OCI-LY3 (cell line): ENCODE measurements at regions not wholly inside any gene's neighbourhood (a gene's known extent, or its start where the extent isn't known, plus 50 kb on each side); places are given as distances from the start of the nearest gene placed in this dataset.

Experiments used
- H2AFZ ChIP-seq: fragments of 200-600, 300-600 bp; shearing (Covaris generic); 2 replicates; pipeline ENCODE4 v1.6.0; 2014; ENCODE audit warnings: antibody characterized with exemption, low read depth, low read length
- H3K27ac ChIP-seq: fragments of 200-600, 300-600 bp; sonication (generic); 2 replicates; pipeline ENCODE4 v1.5.1; 2014; ENCODE audit warnings: mild to moderate bottlenecking, low read length, moderate library complexity, mixed read lengths
- H3K27me3 ChIP-seq: fragments of 200-600, 300-600 bp; sonication (generic); 2 replicates; pipeline ENCODE4 v1.6.1; 2014; ENCODE audit warnings: low read depth, low read length, mixed read lengths
- H3K36me3 ChIP-seq: fragments of 200-600, 300-600 bp; sonication (generic); replicated peaks from 2 replicates; pipeline ENCODE3; 2014; ENCODE audit warnings: low read depth, low read length, mixed read lengths
- H3K4me1 ChIP-seq: fragments of 300-600, 200-600 bp; sonication (generic); 2 replicates; pipeline ENCODE4 v1.6.1; 2014; ENCODE audit warnings: low read length, mixed read lengths
- H3K4me2 ChIP-seq: fragments of 200-600, 300-600 bp; sonication (generic); 2 replicates; pipeline ENCODE4 v1.6.1; 2014; ENCODE audit warnings: low read length, mixed read lengths
- H3K4me3 ChIP-seq: fragments of 300-600, 200-600 bp; sonication (generic); 2 replicates; pipeline ENCODE4 v1.5.1; 2014; ENCODE audit warnings: antibody characterized with exemption, mild to moderate bottlenecking, low read length, moderate library complexity
- H3K79me2 ChIP-seq: fragments of 300-600, 200-600 bp; shearing (Covaris generic); 2 replicates; pipeline ENCODE4 v1.6.1; 2014; ENCODE audit warnings: mild to moderate bottlenecking, low read length, mixed read lengths
- H3K9ac ChIP-seq: fragments of 300-600, 200-600 bp; shearing (Covaris generic); 2 replicates; pipeline ENCODE4 v1.6.0; 2014; ENCODE audit warnings: mild to moderate bottlenecking, low read length, moderate library complexity
- H3K9me3 ChIP-seq: fragments of 200-600, 300-600 bp; shearing (Covaris generic); 2 replicates; pipeline ENCODE4 v1.6.1; 2014; ENCODE audit warnings: low read length, mixed read lengths; ENCODE audit not compliant: insufficient read depth
- H4K20me1 ChIP-seq: fragments of 200-600, 300-600 bp; sonication (generic); 2 replicates; pipeline ENCODE4 v1.6.1; 2016; ENCODE audit warnings: low read length, mixed read lengths; ENCODE audit not compliant: insufficient read depth
- EZH2phosphoT487 ChIP-seq: fragments of 200-600 bp; shearing (Covaris generic); IDR thresholded peaks from 2 replicates; pipeline ENCODE4 v1.6.1; 2018; ENCODE audit warnings: antibody characterized with exemption, mixed run types, low read depth
- TF ChIP-seq, protein P1 (sequence below): fragments of 200-600, 300-600 bp; sonication (generic); IDR thresholded peaks from 2 replicates; pipeline ENCODE4 v1.5.1; 2014; ENCODE audit warnings: antibody characterized with exemption, low read length, low read depth

DNA sequence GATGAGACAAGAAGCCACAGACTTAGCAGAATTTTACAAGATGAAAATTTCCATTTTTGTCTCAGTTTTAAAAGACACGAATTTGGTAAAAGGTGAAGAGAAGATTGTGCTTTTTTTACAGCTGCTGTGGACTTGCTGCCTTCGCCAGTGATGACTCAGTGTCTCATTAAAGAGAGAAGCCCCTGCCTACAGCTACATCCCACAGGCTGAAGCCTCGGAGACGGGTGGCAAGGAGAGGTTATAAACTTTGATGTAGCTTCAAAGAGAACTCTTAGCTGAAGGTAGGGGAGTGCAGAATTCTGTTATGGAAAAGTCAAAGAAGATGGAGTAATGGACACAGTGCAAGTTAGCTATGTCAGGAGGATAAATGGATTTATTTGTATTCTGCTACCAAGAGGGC lies 683.4 kb upstream of the ARGLU1 start:
- peak overlapping the region; percentile 32 for H2AFZ ChIP-seq
- no peak for TF ChIP-seq EZH2phosphoT487
- TF ChIP-seq, protein P1, sequence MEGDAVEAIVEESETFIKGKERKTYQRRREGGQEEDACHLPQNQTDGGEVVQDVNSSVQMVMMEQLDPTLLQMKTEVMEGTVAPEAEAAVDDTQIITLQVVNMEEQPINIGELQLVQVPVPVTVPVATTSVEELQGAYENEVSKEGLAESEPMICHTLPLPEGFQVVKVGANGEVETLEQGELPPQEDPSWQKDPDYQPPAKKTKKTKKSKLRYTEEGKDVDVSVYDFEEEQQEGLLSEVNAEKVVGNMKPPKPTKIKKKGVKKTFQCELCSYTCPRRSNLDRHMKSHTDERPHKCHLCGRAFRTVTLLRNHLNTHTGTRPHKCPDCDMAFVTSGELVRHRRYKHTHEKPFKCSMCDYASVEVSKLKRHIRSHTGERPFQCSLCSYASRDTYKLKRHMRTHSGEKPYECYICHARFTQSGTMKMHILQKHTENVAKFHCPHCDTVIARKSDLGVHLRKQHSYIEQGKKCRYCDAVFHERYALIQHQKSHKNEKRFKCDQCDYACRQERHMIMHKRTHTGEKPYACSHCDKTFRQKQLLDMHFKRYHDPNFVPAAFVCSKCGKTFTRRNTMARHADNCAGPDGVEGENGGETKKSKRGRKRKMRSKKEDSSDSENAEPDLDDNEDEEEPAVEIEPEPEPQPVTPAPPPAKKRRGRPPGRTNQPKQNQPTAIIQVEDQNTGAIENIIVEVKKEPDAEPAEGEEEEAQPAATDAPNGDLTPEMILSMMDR: no peak
- no peak overlapping the region for H3K4me3 ChIP-seq
- no peaks in the 10 kb centered on the region for H4K20me1 ChIP-seq
- H3K27me3 ChIP-seq: no peaks in the 10 kb centered on the region
- no peaks in the 10 kb centered on the region for H3K4me1 ChIP-seq
- no peaks in the 10 kb centered on the region for H3K36me3 ChIP-seq
- no peaks in the 10 kb centered on the region for H3K9me3 ChIP-seq
- no peaks in the 10 kb centered on the region for H3K79me2 ChIP-seq
- H3K4me2 ChIP-seq: no peak overlapping the region
- H3K9ac ChIP-seq: no peak overlapping the region
- H3K27ac ChIP-seq: no peak overlapping the region

DNA sequence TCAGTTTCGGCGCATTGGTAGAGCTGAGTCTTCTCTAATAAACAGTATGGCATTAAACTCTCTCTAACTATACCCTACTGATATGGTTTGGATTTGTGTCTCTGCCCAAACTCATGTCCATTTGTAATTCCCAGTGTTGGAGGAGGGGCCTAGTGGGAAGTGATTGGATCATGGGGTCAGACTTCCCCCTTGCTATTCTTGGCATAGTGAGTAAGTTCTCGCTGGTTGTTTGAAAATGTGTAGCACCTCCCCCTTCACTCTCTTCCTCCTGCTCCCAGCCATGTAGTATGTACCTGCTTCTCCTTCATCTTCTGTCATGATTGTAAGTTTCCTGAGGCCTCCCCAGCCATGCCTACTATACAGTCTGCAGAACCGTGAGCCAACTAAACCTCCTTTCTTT lies 682.7 kb upstream of the ARGLU1 start:
- Histone ChIP-seq H3K4me1 (no peaks in the 10 kb centered on the region), H3K9ac (no peak overlapping the region), H4K20me1 (no peaks in the 10 kb centered on the region), H2AFZ (no peak overlapping the region), H3K4me2 (no peak overlapping the region), H3K27me3 (no peaks in the 10 kb centered on the region), H3K4me3 (no peak overlapping the region), H3K79me2 (no peaks in the 10 kb centered on the region), H3K27ac (no peak overlapping the region), H3K9me3 (no peaks in the 10 kb centered on the region), H3K36me3 (no peaks in the 10 kb centered on the region)
- TF ChIP-seq, protein P1: no peak
- no peak for TF ChIP-seq EZH2phosphoT487

DNA sequence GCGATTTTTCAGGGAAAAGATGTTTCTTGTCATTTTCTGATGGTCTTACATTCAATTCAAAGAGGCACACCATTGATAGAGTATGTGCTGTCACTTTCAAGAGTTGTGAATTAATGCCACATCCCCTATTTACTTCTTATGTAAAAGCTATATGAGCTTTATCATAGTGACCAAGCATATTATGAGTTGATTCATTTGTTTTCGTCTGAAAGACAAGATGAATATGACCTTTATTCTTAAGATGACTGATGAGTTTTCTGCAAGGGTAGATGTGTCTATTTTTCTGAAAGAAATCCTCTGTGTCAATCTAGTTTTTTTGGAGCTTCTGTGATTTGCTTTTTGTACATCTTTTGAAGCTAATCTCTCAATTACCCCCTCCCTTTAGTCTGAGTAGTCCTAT lies 676.3 kb upstream of the ARGLU1 start:
- H4K20me1 ChIP-seq: no peaks in the 10 kb centered on the region
- no peak overlapping the region for H3K4me2 ChIP-seq
- H3K27me3 ChIP-seq: no peaks in the 10 kb centered on the region
- no peaks in the 10 kb centered on the region for H3K9me3 ChIP-seq
- H3K36me3 ChIP-seq: no peaks in the 10 kb centered on the region
- TF ChIP-seq EZH2phosphoT487: no peak
- TF ChIP-seq, protein P1: no peak
- H3K4me1 ChIP-seq: no peaks in the 10 kb centered on the region
- H3K9ac ChIP-seq: no peak overlapping the region
- H3K27ac ChIP-seq: no peak overlapping the region
- H3K4me3 ChIP-seq: no peak overlapping the region
- H2AFZ ChIP-seq: no peak overlapping the region
- no peaks in the 10 kb centered on the region for H3K79me2 ChIP-seq

DNA sequence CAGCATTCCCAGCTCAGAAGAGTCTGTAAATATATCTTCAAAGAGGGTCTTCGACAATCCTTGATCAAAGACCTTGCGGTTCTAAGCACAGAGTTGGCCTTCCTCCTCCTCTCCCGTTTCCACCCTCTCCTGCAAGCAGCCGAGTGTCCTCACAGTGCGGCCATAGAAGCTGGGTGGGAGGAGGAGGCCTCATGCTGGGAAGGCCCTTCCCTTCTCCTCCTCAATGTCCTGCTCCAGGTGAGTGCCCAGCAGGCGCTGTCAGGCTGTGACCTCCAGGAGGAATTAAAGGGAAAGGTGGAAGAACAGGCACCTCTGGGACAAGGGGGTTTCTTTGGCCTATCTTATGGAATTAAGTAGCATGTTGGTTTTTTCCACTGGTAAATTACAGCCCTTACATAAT lies 674.2 kb upstream of the ARGLU1 start:
- H3K9ac ChIP-seq: no peak overlapping the region
- no peaks in the 10 kb centered on the region for H3K79me2 ChIP-seq
- H3K9me3 ChIP-seq: no peaks in the 10 kb centered on the region
- H3K4me1 ChIP-seq: no peaks in the 10 kb centered on the region
- no peaks in the 10 kb centered on the region for H3K36me3 ChIP-seq
- H4K20me1 ChIP-seq: no peaks in the 10 kb centered on the region
- H2AFZ ChIP-seq: no peak overlapping the region
- no peak overlapping the region for H3K4me3 ChIP-seq
- TF ChIP-seq, protein P1: no peak
- TF ChIP-seq EZH2phosphoT487: no peak
- H3K4me2 ChIP-seq: no peak overlapping the region
- H3K27me3 ChIP-seq: no peaks in the 10 kb centered on the region
- H3K27ac ChIP-seq: no peak overlapping the region
